Stimulated activated CD8-positive, alpha-beta memory T cell treated with anti-CD3 and anti-CD28 coated beads, Interleukin-7, amount 100 ng/mL, for 4 hours (primary cell): ENCODE measurements at regions not wholly inside any gene's neighbourhood (a gene's known extent, or its start where the extent isn't known, plus 50 kb on each side); places are given as distances from the start of the nearest gene placed in this dataset.

Source experiments
- DNase-seq, 2 donors: peaks; one replicate each; pipeline ENCODE4 v3.0.0-alpha.2; 2020; ENCODE audit warnings: low read depth in 2 of 2

GRCh38 chr6:165986311-165986913, 181.2 kb downstream of the TBXT start:
- no peak for DNase-seq

- DNase-seq: no peak
These were observed 181.8 kb downstream of the TBXT start for GRCh38 chr6:165985806-165986299.

GRCh38 chr6:165985281-165985805, 182.3 kb downstream of the TBXT start:
- DNase-seq: no peak

- DNase-seq: no peak
These were observed 182.8 kb downstream of the TBXT start for GRCh38 chr6:165984729-165985275.

DNA sequence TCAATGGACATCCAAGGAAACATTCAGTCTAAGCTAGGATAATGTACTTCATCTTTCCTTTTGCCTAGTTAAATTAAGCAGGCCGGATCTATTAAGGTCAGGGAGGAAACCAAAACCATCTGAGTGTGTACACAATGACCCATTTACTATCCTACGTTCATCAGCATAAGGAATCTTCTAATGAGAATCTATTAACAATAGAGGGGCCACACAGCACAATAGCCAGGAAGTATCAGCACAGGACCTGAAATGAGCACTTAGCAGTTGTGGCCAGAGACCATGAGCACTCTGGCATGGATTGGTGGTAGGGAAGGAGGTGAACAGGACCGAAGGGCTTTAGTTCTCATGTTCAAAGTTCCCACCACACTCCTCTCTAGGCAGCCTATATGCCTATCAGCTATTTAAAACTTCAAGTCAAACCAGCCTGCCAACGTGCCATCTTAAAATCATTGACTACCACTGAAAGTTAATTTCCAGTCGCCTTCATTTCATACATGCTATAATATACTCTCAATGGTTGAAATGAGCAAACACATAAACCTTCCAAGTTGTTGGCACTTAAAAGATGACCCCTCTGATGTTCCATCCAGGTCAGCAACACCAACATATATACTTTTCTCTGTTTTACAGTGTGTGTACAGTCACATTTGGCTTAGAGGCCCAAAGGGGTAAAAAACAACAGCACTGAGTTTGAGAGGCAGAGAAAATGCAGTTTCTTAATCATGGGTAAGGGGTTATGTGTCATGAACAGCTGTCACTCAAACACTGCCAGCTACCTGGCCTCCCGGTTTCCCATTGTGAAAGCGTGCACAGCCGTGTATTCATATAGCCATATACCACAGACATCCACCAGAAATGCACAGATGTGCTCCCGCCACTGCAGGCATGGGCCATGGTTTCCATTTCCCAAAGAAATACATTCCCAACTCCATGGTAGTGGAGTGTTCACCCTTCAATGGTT, 184.3 kb downstream of the TBXT start:
- no peak for DNase-seq

GRCh38 chr6:165978476-165978875, 189.2 kb downstream of the TBXT start:
- no peak for DNase-seq

- no peak for DNase-seq
These were observed 191.0 kb downstream of the TBXT start for GRCh38 chr6:165976684-165977083.

GRCh38 chr6:165974817-165975216, 192.8 kb downstream of the TBXT start:
- no peak for DNase-seq

- no peak for DNase-seq
These were observed 194.2 kb downstream of the TBXT start for GRCh38 chr6:165973473-165973872.

DNA sequence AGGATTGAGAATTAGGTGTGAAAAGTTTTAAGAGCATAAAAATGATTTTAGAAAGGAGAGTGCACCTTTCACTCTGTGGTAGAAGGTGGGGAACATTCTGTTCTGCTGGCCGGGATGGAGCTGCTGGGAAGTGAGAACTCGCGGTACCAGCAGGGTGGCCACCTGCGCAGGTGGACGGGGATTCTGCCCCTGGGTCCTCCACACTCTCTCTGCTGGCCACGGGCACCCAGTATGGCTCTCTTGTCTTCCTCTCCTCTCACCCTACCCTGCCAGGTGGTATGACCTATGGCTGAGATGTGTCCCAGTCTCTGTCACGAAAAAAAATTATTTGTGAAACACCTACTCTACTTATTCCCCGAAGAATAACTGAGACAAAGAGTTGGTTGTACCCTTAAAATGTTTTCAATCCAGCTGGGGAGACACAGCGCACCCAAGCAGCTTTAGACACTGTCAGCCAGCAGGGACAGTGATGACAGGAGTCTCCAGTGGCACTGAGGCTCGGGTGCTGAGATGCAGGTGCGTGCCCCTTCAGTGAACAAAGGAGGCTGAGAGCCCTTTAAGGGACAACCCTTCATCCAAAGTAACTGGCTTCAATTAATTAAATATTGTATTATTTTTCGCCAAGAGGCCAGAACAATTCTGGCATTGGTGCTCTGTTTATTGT, 195.4 kb downstream of the TBXT start:
- no peak for DNase-seq

GRCh38 chr6:165971202-165971601, 196.4 kb downstream of the TBXT start:
- no peak for DNase-seq

DNA sequence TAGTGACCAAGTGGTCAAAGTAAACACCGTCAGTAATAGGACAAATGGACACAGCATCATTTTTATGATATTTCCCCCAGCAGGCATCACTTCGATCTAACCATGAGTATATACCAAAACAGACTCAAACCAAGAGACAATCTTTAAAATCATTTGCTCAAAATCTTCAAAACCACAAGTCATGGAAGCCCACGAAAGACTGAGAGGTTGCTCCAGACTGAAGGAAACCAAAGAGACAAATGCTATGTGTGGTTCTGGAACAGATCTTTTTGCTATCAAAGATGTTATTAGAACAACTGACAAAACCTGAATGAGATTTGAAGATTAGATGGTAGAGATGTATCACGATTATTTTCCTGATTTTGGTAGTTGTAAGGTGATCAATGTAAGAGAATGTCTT, 197.7 kb downstream of the TBXT start:
- DNase-seq: no peak

GRCh38 chr6:165969184-165969583, 198.5 kb downstream of the TBXT start:
- DNase-seq: no peak

DNA sequence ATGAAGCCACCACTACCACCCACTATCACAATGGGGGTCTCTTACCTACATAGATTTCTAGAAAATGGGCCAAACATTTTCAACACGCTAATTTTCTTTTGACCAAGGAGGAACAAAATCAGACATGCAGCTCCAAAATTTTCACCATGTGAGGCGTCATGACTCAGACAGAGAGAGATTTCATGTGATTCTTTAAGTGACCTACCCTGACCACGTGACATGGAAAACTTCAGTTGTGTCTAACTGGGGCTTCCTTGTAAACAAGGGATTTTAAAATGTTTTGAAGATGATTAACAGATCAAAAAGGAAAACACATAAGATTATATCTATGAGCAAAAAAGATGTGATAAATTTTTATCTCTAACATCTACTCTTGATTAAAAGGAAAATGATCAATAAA, 199.2 kb downstream of the TBXT start:
- no peak for DNase-seq

GRCh38 chr6:165967810-165968407, 199.7 kb downstream of the TBXT start:
- DNase-seq: no peak

- no peak for DNase-seq
These were observed 203.9 kb downstream of the TBXT start for GRCh38 chr6:165963750-165964149.

DNA sequence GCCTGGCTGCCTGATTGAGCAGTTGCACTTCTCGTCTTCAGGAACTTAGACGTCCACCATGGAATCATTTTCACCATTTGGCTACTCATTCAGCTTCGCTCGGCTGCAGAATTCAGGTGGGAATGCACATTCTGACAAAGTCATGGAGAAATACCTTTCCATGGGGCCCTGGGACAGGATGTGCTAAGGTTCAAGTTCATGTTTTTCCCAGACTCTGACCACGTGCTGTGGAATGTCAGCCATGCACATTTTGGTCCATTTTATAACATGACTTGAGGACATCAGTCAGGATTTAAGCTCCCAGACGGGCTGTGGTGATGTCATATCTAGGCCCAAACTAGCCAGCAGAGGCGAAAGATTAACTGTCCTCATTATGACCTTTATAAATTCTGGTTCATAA, 205.3 kb downstream of the TBXT start:
- no peak for DNase-seq

DNA sequence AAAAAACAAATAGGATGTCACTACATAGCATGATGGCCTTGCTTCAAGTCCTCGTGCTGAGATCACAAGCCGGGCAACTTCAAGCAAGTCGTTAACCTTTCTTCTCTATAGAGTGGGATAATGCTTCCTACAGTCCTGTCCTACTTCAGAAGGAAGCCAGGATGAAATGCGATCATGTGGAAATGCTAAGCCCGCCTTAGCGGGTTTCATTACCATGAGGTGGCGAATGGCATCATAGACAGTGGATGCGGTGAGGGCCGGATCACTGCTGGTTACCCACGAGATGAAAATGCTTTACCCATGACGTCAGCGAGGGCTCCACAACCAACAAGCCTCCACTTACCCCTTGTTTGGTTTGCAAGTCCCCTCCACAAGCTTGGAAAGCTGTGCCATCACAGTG, 206.4 kb downstream of the TBXT start:
- no peak for DNase-seq

- DNase-seq: no peak
These were observed 207.0 kb downstream of the TBXT start for GRCh38 chr6:165960695-165961094.

DNA sequence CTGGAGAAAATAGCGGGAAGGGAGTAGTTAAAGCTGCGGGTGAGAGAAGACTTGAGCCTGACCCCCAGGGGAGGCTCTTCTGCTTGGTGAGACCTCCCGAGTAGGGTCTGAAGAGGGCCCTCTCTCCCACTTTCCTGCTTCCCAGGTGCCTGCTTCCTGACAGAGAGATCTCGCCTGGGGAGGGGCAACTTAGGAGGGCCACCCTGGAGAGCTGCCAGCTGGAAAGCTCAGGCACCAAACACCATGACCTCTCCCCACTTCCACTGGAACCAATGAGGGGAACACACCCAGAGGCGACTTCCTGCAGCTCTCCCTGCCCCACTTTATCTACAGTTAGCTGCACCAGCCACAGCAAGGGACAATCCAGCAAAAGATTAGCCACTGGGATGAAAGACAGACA, 208.0 kb downstream of the TBXT start:
- DNase-seq: no peak

DNA sequence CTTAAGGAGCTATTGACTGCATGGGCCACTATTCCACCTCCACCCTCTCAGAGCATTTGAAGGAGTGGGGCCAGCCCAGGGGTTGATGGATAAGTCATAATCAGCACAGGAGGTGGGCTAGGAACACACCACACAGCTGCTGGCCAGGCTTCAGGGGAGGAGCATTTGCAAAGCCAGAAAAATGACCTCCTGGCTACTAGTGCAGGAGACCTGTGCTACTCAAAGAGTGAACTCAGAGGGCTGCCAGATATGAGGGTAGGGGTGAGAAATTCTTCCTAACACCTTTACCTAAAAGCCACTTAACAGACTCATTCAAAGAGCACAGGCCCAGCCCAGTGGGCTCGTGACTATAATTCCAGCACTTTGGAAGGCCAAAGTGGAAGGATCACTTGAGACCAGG, 210.8 kb downstream of the TBXT start:
- no peak for DNase-seq

DNA sequence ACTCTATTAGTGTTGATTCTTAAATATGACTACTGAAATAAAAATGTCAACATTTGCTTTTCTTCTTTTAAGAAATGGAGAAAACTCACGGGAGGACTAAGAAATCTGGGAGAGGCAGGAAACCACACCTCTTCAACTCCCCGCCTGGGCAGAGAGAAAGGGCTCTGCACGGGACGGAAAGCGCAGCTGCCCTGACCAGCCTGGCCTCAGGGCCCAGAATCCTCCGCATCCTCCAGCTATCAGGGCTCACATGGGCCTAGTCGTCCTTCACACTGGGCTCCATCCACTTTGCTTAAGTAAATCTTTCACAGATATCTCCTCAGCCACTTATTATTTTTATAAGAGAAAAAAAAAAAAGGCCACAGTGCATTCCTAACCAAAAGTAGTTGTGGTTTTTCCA, 215.1 kb downstream of the TBXT start:
- no peak for DNase-seq
